Prostate gland (tissue), 2 donors: ENCODE measurements at regions not wholly inside any gene's neighbourhood (a gene's known extent, or its start where the extent isn't known, plus 50 kb on each side); places are given as distances from the start of the nearest gene placed in this dataset.

Source experiments
- POLR2A ChIP-seq: fragments of 450-650 bp; IDR thresholded peaks from one replicate; pipeline ENCODE4 v1.6.1; 2016; ENCODE audit warnings: antibody characterized with exemption, mild to moderate bottlenecking
- POLR2AphosphoS5 ChIP-seq: sonication (generic); formaldehyde crosslinking; IDR thresholded peaks from one replicate; pipeline ENCODE4 v1.6.1; 2017; ENCODE audit warnings: antibody characterized with exemption
- TF ChIP-seq, protein P1 (sequence below), 4 experiments: fragments of 200-600 bp in 2 of 4; fragments of 450-650 bp in 2 of 4; sonication (generic) in 2 of 4; IDR thresholded peaks; 1 replicate in 3 of 4; 2 replicates in 1 of 4; pipeline ENCODE4 v1.5.1; 2016 to 2019; ENCODE audit warnings: antibody characterized with exemption in 4 of 4, mild to moderate bottlenecking in 2 of 4, moderate library complexity in 2 of 4

DNA sequence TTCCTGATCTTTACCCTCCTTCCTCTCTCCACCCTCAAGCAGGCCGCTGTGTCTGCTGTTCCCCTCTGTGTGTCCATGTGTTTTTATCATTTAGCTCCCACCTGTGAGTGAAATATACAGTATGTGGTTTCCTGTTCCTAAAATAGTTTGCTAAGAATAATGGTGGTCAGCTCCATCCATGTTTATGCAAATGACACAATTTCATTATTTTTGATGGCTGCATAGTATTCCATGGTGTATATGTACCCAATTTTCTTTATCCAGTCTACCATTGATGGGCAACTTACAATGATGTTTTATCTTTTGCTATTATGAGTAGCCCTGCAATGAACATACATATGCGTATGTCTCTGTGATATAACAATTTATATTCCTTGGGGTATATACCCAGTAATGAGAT, 133.4 kb upstream of the RGS18 start:
- TF ChIP-seq, protein P1, sequence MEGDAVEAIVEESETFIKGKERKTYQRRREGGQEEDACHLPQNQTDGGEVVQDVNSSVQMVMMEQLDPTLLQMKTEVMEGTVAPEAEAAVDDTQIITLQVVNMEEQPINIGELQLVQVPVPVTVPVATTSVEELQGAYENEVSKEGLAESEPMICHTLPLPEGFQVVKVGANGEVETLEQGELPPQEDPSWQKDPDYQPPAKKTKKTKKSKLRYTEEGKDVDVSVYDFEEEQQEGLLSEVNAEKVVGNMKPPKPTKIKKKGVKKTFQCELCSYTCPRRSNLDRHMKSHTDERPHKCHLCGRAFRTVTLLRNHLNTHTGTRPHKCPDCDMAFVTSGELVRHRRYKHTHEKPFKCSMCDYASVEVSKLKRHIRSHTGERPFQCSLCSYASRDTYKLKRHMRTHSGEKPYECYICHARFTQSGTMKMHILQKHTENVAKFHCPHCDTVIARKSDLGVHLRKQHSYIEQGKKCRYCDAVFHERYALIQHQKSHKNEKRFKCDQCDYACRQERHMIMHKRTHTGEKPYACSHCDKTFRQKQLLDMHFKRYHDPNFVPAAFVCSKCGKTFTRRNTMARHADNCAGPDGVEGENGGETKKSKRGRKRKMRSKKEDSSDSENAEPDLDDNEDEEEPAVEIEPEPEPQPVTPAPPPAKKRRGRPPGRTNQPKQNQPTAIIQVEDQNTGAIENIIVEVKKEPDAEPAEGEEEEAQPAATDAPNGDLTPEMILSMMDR (IDR thresholded peaks at IDR 0.05): no peak
- TF ChIP-seq POLR2AphosphoS5: no peak
- no peak for TF ChIP-seq POLR2A
